HG03108 (cell line): ENCODE measurements at regions not wholly inside any gene's neighbourhood (a gene's known extent, or its start where the extent isn't known, plus 50 kb on each side); places are given as distances from the start of the nearest gene placed in this dataset.
"Not testable (repeated sequence)": the region's sequence is repeated elsewhere in the genome, so short reads cannot be mapped to it uniquely, and the experiment has no call there.

Experiments
- ATAC-seq: cut with Tn5 transposase; IDR thresholded peaks from one replicate; pipeline ENCODE4 v1.9.1; 2021; ENCODE audit warnings: moderate library complexity; ENCODE audit not compliant: unreplicated experiment

DNA sequence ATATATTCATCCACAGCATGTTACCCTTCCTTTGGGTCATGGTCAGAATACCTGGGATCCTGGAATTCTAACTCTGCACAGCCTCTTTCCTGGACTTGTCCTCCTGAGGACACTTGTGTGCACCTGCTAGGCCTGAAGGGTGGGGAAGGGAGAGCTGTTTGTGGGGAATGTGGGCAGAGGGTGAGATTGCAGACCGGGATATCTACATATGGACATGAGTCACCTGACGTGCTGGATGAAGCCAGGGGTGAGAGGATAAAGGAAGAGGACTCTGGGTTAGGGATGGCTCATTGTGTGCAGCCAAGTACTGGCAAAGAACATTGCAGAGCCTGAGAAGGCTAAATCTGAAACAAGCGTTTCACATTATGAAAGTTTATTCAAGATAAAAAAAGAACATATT lies 241.4 kb upstream of the RPS23 start:
- no peak for ATAC-seq

DNA sequence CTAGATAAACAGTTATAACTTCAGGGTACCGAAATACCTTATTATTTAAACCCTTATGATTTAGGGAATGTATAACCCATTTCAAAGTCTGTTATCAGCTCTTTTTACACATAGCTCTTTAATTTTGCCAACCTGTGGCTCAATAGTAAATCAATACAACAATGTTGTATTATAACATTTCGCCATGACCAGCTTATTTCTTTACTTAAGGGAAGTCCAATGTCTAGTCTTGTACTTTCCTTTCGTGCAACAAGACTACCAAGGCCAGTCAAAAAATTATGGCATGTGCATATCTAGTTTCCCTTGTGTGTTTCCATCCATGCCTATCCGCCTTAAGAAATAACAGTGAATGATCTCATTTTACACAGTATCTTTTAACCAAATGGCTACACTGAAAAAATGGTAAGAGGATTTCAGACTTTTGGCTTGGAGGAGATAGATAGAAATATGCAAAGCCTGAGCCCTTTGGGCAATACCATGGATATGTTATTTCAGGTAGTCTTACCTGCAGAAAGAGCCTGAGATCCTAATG lies 239.5 kb upstream of the RPS23 start:
- no peak for ATAC-seq

DNA sequence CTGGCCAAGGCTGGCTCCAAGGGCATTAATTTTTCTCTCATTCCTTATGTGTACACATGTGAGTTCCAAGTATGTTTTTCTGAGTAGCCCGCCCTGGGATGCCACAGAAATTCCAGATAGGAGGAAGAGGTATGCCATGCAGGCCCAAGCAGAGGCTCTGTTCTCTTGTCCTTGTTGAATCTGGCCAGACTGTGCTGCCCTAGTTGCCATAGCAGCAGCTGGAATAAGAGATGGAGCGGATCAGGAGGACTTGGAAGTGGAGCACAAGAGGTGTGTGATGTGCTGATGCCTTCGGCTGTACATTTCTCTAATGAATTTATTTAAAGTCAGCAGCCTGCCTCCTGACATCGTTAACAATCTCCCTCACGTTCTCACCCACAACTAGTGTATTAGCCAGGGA lies 235.6 kb upstream of the RPS23 start:
- ATAC-seq, result no peak

DNA sequence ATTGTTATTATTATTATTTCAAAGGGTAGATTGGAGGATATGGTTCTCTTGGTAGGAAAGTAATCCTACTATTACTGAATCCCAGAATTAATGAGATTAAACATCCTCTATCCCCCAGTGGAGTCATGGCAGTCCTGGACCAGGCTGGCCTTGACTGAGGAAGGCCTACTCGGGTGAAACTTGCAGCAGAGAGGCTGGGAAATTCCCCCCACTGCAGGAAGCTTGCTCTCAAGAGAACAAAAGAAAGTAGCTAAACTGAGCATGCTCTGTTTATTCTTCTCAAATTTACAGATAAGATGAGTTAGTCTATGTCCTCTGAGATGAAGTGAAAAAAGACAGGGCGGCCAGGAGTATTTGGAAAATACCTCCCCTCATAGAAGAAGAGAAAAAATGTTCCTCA lies 233.9 kb upstream of the RPS23 start:
- peak; percentile 77 for ATAC-seq

DNA sequence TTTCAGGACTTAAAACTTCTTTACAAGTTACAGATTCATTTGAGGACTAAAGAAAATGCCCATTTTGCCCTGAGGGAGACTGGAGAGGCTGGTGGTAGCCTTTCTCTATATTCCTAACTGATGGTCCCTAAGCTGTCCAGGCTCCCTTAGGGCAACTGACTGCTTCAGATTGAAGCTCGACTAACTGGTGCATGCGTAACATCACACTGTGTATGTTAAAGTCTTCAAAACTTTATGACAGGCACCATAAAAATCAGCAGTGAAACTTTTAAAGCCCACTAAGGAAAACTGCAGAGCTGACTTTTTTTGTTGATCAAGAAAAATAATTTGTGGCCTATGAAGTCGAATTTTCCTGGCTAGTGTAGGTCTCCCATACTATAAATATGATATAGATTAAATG lies 233.0 kb upstream of the RPS23 start:
- no peak for ATAC-seq

DNA sequence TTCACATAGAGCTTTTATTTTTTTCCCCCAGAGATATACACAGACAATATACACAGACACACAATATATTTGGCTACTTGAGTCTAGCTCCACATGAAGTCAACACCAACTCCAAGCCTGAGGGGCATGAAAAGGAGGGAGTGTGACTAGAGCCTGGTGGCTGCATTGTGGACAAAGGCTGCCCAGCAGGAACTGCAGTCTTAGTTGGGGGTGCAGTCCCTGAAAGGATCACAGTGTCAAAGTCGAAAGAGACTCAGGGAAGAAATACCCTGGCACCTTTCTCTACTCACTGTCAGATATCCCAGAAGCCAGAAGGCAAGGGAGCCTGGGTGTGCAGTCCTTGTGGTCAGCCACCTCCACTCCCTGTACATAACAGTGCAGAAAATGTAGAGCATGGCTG lies 231.6 kb upstream of the RPS23 start:
- ATAC-seq, result no peak

DNA sequence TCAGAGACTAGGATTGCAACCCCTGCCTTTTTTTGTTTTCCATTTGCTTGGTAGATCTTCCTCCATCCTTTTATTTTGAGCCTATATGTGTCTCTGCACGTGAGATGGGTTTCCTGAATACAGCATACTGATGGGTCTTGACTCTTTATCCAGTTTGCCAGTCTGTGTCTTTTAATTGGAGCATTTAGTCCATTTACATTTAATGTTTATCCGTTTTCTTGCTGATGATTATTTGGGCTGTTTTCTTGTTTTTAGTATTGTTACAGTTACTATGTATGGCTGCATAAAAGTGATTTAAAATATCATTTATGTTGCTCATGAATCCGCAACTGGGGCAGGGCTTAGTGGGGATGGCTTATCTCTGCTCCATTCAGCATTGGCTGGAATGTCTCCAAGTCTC lies 228.2 kb upstream of the RPS23 start:
- not testable (repeated sequence) for ATAC-seq

DNA sequence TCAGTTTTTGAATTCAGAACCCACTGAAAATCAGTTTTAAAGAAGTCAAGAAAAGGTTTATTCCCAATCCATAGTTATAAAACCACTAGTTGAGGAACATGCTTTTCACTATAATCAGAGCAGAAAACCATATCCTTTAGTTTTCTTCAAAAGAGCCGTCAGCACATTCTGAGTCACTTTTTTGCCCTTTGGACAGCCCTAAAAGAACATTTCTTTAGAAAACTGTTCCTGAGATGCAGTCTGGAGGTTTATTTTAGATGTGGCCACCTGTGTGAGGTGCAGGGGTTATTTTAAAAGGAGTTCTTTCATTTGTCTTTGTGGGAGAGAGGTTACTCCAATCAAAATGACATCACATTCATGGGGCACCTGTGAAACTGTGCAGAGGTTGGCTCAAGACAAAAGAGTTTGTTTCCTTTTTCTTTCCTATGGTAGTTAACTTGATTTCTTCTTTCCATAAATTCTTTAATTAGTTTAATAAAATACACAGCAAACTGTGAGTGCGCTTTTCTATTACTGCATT lies 221.6 kb upstream of the RPS23 start:
- ATAC-seq, result no peak

DNA sequence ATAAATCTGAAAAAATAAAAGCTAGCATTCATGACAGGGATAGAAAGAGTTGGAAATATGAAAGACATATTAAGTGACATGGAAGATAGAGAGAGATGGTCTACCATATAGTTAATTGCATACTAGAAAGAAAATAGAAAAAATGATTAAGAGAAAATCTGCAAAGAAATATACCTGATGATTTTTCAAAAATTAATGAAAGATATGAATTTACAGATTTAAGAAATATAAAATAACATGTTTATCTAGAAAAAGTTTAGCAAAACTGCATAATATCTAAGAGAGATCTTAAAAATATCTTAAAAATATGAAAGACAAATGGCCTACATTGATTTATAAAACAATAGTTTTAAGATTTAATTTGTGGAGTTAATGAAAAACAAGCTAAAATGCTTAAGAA lies 219.1 kb upstream of the RPS23 start:
- no peak for ATAC-seq

DNA sequence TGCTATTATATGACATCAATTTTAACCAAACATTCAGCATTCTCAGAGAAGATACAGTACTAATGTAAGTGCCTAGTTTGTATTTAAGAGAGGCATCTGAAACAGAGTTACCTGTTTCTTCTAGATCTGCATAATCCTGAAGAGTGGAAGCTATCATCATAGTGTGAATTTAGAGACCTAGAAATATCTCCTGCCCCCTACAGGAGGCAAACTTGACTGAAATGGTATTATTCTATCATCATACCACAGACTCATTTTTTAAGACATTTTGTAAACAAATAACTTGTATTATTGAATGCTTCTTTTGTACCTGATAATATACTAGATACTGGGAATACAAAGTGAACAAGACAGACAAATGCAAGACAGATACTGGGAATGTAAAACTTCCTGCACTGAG lies 216.8 kb upstream of the RPS23 start:
- no peak for ATAC-seq

DNA sequence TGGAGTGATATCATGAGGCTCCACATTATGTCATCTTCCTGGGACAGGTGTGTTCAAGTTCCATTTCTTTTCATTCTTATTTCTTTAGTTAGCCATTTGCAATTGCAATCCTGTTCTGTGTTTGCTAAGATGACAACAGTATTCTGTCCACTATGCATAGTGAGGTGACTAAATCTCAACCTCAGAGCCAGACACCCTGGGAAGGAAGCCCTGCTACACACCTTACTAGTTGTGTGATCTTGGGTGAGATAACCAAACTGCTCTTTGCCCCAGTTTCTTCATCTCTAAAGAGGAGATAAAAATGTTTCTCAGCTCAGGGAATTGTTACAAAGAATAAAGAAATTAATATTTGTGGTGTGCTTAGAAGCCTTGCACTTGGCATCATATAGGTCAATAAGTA lies 215.1 kb upstream of the RPS23 start:
- no peak for ATAC-seq

DNA sequence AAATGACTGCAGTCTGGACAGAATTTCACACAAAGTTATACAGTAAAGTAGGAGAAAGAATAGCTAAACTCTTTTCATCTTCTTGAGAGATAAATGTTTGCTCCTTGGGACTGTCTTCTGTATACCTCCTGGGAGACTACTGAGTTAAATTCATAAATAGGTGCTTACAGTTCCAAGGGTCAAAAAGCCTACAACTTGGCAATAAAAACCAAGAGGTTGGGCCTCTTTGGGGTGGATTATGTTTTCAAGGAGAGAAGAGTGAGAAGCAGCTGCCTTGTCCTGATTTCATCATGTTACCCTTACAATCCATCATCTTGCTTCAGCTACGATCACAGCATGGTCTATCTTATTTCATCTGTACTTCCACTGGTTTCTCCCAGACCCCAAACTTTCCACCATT lies 213.2 kb upstream of the RPS23 start:
- no peak for ATAC-seq

DNA sequence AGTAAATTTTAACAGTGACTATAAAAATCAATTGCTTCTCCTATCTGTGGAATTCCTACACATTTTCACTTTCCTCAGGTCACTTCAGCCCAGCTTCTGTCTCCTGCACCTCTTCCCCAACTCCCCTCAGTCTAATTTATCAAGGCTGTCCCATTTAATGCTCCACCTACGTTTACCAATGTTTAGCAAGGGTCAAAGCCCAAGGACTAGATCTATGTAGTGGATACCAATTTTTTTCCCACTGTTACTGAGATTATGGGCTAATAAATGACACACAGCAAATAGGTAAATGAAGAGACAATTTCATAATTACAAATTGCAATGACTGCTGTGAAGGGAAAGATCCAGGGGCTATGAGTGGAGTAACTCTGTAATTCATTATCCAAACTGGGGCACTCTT lies 211.5 kb upstream of the RPS23 start:
- ATAC-seq, result no peak

DNA sequence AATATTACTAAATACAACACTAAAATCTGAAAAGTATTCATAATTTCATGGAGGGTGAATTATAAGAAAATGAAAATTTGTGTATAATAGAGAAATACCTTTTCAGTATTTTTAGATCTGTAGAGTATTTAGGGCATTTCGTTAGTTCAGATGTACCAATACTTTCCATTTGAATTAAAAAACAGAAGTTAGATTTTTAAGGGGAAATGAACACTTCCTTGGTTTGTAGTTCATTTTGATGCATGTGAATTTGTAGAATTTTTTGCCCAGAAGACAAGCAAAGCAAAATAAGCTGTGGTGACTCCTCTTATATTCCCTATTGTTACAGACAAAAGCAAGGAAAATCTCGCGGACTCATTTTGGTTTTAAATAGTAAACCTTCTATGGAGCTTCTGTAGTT lies 209.0 kb upstream of the RPS23 start:
- ATAC-seq, result no peak

DNA sequence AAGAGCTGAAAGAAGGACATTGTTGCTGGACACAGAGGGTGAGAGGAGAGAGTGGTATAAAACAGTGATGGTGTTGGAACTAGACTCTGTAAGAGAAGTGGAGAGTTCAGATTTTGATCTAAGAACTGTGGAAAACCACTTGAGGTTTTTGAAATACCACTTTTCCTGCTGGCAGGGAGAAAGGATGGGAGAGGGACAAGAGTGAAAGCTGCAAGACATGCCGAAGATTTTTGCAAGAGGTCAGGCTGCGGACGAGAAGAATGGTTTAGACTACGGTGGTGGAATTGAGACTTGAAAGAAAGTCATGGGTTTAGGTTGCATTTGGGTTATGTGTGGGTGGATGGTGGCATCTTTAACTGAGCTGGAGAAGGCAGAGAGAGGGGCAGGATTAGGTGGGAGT lies 202.2 kb upstream of the RPS23 start:
- no peak for ATAC-seq

DNA sequence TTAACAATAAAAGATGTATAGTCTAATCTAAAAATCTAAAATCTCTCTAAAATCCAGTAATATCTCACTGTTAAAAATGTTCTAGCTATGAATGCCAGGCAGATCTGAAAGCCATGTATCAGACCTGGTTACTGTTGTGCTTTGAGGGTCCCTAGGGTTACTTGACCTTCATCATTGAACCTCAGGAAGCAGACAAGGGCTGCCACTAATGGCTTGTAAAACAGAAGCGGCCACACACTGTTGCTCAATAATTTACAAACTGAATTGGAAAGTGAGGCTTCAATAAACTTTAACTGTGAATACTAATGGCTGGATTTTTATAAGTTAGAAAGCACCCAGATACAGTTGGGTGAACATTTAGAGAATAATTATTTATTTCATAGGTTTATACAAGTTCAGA lies 198.0 kb upstream of the RPS23 start:
- no peak for ATAC-seq

DNA sequence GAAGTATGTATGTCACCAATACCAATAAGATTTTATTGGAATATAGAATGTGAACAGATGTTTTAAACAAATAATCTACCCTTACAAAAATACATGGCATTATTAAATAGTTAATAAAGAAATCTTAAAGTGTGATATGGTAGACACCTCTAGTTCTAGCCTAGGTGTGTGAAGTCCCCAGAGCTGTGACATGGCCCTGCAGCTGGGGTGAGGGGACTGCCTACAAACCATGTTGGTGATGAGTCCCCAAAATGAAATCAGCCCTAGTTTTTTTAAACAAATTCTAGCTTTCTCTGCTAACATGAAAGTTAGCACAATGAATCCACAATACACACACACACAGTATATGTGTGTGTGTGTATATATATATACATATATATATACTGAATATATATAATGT lies 195.1 kb upstream of the RPS23 start:
- ATAC-seq, result no peak

DNA sequence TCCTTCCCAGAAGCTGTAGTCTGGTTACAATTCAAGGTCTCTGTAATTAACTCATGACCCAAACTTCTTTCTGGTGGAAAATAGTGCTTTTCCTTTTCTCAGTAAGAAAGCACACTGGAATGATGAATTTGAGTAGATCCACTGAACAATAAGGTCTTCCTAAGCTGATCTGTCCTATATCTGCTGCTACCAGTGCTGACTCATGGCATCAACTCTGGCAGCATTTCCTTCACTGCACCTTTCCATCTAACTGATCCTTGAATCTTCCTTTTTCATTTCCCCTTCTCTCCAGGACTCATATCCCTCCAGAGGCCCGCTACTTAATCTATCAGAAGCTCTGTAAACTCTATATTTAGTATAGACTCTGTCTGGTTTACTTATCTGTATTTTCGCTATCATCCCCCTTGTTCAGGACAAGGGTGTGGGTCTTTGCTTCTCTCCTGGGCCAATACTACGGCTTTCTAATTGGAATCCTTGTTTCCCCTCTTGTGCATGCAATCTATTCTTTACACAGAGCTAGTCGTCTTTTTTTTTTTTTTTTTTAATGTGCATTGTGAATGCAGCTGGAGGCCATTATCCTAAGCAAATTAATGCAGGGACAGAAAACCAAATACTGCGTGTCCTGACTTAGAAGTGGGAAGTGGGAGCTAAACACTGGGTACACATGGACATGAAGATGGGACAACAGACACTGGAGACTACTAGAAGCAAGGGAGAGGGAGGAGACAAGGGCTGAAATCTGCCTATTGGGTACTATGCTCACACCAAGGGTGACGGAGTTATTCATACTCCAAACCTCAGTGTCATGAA lies 192.2 kb upstream of the RPS23 start:
- ATAC-seq, result no peak

DNA sequence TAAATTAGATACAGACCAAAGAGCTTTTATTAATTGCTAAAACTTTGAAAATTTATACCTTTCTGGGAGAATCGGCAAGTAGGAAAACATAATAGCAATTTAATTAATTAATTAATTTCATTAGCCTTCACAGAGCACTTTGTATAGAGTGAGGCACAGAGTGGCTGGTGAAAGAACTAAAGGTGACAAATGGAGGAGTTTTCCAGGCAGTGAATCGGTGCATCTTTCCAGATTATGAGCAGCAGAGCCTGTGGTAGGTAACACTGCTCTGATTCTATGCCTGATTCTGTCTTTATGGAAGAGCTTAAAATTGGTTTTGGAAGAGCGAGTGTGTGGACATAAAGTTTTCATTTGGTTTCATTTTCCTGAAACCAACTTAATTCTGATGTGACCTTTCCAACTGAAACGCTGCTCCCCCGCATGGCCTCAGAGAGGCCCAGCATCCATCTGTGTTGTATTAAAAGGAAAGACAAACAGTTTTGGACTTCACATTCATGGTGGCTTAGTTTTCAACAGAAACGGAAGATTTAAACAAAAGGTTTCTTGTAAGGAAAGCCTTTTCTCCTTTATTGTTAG lies 188.9 kb upstream of the RPS23 start:
- no peak for ATAC-seq

DNA sequence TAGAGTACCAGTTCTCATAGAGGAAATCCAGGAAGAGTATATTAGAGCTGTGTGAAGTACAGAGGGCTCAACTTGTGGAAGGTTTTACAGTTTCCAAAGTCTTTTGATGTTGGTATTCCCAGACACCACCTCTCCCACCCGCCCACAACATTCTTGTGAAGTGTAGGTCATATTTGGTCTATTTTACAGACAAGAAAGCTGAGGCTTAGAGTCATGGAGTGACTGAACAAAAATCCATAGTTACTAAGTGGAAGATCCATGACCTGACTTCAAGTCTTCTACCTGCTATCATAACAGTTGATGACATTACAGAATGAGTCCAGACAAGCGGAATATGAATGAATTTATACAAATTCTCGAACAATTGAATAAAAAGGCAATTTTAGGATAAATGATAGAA lies 187.1 kb upstream of the RPS23 start:
- ATAC-seq, result no peak

DNA sequence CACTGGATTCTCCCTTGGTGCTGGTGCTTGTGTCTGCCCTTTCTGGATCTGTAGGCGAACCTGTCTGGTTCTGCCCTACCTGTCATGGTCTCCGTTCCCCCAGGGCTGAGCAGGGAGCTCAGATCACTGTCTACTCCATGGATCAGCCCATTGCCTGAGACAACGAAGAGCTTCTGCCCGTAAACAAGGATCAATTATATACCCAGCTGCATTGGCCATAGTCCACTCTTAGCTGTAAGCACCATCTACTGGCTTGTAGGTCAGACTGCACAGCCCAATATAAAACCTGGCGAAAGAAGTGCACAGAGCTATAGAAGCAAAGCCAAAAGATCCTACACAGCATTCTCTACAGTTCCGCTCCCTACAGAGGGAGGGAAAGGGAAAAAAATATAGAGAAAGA lies 181.5 kb upstream of the RPS23 start:
- ATAC-seq, result no peak

DNA sequence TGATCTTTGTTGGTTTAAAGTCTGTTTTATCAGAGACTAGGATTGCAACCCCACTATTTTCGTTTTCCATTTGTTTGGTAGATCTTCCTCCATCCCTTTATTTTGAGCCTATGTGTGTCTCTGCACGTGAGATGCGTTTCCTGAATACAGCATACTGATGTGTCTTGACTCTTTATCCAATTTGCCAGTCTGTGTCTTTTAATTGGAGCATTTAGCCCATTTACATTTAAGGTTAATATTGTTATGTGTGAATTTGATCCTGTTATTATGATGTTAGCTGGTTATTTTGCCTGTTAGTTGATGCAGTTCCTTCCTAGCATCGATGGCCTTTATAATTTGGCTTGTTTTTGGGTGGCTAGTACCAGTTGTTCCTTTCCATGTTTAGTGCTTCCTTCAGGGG lies 177.2 kb upstream of the RPS23 start:
- not testable (repeated sequence) for ATAC-seq
